Smooth muscle cell of the brain vasculature (primary cell): ENCODE measurements at regions not wholly inside any gene's neighbourhood (a gene's known extent, or its start where the extent isn't known, plus 50 kb on each side); places are given as distances from the start of the nearest gene placed in this dataset.

Source experiments
- DNase-seq: peaks from one replicate; pipeline ENCODE4 v3.0.0-alpha.2; 2012; ENCODE audit warnings: low read depth, low spot score

DNA sequence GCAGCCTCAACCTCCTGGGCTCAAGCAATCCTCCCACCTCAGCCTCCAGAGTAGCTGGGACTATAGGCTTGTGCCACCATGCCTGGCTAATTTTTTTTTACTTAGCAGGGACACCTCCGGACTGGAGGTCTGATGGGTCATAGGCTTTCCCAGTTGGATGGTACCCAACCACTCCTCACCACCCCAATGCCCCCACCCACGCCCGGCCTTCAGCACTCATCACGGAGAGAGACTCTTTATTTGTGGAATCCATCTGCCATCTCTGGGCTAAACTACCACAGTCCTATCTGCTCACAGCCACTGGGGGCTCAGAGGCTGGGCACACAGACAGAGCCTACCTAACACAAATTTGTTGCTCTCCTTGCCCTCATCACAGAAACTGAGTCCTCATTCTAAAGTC lies 58.3 kb upstream of the STXBP1 start:
- DNase-seq, result no peak

DNA sequence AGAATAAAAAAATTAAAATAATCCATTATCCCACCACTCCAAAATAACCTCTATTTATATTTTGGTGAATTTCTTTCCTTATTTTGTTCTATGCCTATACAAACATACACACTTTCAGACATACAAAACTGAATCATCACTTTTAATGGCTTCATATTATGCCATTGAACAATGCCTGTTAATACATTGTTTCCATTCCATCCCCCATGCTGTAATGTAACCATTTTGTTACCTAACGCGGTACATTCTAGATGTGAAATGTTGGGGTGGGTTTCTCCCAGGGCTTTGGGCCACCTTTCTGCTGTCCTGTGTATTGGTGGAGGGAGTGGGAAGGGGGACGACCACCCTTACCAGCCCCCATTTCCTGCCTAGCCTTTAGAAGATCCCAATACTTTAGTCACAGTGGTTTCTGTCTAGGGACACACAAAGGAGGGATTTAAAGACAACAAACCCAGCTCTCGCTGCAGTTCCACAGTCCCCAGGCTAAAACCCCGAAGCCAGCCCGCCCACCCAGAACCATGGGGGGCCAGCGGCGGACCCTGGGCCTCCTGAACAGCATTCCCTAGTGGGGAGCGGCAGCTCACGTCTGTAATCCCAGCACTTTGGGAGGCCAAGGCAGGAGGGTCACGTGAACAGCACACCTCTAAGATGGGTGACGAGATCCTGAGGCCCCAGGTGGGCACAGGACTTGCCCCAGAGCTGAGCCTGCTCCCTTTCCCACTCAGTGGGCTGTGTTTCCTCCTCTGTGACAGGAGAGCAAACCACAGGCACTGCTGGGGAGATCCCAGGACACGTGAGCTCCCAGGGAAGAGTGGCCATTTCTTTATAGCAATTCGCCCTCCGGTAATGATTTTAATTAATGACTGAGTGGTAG lies 56.9 kb upstream of the STXBP1 start:
- DNase-seq, result no peak

DNA sequence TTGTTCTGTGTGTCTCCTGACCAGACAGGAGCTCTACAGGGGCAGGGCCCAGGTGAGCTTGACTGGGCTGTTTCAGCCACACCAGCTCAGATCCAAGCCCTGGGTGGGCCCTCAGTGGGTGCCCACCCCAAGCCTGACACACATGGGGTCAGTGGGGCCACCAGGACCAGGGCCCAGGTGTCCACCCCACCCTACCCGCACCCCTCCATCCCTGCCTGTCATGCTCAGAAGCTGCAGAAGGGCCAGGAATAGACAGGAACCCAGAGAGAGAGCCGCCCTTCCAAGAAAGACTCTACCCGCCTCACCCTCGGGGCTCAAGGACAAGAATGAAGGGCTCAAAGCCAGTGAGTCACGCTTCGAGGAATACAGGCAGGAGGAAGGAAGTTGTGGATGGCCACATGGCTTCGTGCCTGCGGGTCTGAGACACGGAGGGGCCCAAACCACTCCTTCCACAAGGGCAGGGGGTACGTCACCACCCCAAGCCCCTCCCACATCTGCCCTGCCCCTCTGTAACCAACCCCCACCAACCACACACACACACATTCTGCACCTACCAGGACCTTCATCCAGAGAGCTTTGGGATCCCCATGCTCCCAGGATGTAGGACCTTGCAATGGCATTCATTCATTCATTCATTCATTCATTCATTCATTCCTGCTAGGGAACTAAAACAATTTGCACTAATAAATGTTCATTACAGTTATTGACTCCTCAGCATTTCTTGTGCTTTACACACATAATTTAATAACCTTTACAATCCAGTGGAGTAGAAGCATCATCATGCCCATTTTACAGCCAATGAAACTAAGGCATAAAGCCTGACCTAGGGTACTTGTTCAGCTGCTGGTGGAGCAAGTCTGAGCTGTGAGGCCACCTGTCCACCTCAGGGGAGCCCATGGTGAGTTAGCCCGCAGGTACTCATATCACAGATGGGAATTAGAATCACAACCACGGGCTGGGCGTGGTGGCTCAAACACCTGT lies 55.9 kb upstream of the STXBP1 start:
- peak; percentile 59 for DNase-seq

DNA sequence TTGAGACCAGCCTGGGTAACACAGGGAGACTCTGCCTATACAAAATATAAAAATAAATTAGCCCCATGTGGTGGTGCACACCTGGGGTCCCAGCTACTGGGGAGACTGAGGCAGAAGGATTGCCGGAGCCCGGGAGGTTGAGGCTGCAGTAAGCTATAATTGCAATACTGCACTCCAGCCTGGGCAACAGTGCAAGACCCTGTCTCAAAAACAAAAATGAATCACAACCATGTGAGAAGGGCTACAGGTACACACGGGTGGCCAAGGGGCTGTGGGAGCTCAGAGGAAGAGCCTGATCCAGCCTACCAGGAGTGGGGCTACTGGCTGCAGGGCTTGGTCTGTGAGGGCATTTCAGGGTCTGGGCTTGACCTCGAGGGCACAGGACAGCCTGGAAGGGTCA lies 55.2 kb upstream of the STXBP1 start:
- no peak for DNase-seq

DNA sequence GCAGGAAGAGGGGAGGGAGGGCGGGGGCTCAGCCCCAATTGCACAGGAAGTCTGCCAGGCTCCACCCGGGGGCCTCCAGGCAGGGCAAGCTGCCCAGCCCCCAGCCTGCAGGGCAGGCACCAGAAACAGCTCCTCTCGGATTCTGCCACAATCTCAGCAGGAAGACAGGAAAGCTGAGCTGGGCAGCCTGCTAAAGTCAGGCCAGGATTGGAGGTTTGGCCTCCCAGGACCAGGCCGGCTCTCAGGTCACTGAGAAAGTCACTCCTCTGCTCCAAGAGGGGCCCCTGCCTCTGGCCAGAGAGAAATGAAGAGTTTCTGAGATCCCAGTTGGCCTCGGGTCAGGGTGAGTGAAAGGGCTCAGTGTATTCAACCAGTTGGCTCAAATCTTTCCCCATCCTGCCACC lies 54.6 kb upstream of the STXBP1 start:
- no peak for DNase-seq

DNA sequence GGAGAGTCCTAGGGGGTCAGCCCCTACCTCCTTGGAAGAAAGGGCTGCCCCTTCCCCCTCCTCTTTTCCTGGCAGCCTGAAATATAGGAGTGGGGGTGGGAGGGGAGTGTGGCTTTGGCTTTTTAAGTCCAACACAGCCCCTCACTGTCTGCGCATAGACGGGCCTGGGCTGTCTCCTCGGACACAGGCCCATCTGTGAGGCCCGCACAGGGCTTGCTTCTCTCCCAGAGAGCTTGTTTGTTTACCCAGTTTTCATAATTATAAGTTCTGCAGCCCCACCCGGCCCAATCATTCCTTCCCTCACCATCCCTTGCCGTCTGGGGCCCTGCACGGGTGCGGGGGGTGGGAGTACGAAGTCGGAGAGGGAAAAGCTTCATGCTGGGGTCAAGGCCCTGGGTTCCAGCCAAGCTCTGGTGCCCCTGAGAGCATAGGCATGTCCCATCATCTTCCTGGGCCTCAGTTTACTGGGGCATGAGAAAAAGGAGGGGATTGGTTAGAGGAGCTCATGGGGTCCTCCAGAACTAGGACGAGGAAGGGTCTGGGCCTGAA lies 54.0 kb upstream of the STXBP1 start:
- DNase-seq, result no peak

DNA sequence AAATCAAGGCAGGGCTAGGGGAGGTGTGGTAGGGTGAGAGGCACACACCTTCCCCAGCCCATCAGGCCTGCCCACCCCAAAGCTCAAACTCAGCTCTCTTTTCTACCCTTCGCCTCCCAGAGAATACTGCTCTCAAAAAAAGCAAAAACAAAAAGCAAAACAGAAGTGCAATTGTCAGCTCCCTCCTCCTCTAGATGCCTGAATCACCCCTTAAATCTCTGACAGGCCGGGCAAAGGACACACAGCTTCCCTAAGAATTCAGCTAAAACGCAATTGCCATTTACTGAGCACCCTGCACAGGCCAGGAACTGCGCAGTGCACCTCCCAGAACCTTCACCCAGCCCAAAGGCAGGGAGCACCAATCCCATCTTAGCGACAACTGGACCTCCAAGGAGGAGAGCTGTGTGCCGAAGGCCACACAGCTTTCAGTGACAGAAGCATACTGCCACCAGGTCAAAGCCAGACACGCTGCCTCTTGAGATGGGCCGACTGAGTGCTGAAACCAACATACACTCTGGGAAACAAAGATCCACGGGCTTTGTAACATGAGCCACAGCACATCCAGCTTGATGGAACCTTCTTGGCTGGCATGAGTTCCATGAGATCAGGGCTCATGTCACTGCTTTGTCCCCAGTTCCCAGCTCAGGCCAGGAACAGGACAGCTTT lies 53.4 kb upstream of the STXBP1 start:
- no peak for DNase-seq

DNA sequence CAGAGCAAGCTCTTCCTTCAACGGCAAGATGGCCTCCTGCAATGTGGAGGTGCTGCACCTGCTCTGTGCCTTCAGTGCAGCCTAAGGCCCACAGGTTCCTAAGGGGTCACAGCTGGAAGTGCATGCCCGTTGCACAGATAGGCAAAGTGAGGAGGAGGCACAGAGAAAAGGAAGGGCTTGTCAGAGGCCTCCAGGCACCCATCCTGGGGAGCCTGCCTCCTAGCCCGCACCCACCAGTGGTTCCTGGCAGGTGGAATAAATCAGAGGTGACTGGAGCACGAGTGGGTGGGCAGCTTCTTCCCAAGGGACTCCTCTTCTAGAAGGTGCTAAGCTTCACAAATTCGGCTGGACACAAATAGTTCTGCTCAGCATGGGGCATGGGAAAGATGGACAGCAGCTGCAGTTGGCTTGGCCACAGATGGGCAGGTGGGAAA lies 52.8 kb upstream of the STXBP1 start:
- DNase-seq, result no peak

DNA sequence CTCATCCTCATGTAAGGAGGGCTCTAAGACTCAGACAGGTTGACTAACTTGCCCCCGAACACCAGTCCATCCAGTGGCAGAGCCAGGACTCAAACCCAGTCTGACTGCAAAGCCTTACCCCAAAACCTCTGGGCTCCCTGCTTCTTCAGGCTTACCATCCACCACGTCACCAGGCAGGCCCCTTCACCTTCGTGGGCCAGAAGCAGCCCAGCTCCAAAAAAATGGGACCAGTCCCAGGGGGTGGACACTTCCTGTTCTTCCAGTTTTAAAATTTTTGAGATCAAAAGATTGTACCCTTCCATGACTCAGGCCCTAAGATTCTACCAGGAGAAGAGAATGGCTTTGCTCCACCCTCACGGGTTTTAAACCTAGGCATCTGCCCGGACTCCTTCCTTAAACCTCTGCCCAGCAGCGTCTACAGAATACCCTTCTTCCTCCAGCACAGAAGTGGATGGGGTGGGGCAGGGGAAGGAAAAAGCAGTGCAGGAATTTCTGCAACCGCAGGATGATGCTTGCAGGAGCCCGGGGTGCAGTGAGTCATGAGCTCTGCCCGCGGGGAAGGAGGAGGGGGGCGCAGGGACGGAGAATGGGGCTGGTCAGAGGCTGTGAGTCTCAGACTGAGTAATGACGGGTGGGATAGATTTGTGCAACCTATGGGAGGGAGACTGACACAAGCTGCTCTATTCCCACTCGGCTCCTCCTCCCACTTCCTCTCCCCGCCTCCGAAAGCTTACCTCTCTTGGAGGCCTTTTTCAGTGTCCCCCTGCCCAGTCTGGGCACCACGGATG lies 50.4 kb upstream of the STXBP1 start:
- DNase-seq, result peak; percentile 97
